Smooth muscle cell (in vitro differentiated cells): ENCODE measurements at regions not wholly inside any gene's neighbourhood (a gene's known extent, or its start where the extent isn't known, plus 50 kb on each side); places are given as distances from the start of the nearest gene placed in this dataset.

Experiments
- DNase-seq: peaks from one replicate; lab custom pipeline; 2025; ENCODE audit not compliant: unreplicated experiment; lab: John Stamatoyannopoulos, UW
- H2AFZ ChIP-seq: fragments of 200-600 bp; sonication (generic); 2 replicates; pipeline ENCODE4 v1.6.0; 2016; ENCODE audit warnings: antibody characterized with exemption, low read depth, mild to moderate bottlenecking
- H3F3A ChIP-seq: fragments of 200-600 bp; sonication (generic); 2 replicates; pipeline ENCODE4 v1.6.0; 2017; ENCODE audit warnings: antibody characterized with exemption, low read depth
- H3K27ac ChIP-seq: fragments of 200-600 bp; sonication (generic); 2 replicates; pipeline ENCODE4 v1.5.1; 2016; ENCODE audit warnings: low read depth, mild to moderate bottlenecking
- H3K27me3 ChIP-seq: fragments of 200-600 bp; sonication (generic); 2 replicates; pipeline ENCODE4 v1.6.1; 2016; ENCODE audit warnings: low read depth, mild to moderate bottlenecking
- H3K36me3 ChIP-seq: fragments of 200-600 bp; sonication (generic); 2 replicates; pipeline ENCODE4 v1.5.1; 2016; ENCODE audit warnings: low read depth
- H3K4me1 ChIP-seq: fragments of 200-600 bp; sonication (generic); 2 replicates; pipeline ENCODE4 v1.5.1; 2016; ENCODE audit warnings: low read depth
- H3K4me2 ChIP-seq: fragments of 200-600 bp; sonication (generic); 2 replicates; pipeline ENCODE4 v1.6.0; 2016; ENCODE audit warnings: mild to moderate bottlenecking
- H3K4me3 ChIP-seq: fragments of 200-600 bp; sonication (generic); 2 replicates; pipeline ENCODE4 v1.5.1; 2016; ENCODE audit warnings: mild to moderate bottlenecking
- H3K79me2 ChIP-seq: fragments of 200-600 bp; sonication (generic); 2 replicates; pipeline ENCODE4 v1.6.0; 2016; ENCODE audit warnings: low read depth, mild to moderate bottlenecking
- H3K9ac ChIP-seq: fragments of 200-600 bp; sonication (generic); 2 replicates; pipeline ENCODE4 v1.6.0; 2016; ENCODE audit warnings: low read depth
- H3K9me3 ChIP-seq: fragments of 200-600 bp; sonication (generic); replicated peaks from 2 replicates; pipeline ENCODE4 v1.5.1; 2016; ENCODE audit warnings: low read depth
- H4K20me1 ChIP-seq: fragments of 200-600 bp; sonication (generic); 2 replicates; pipeline ENCODE4 v1.6.0; 2016; ENCODE audit warnings: low read depth
- WGBS: methylation state at CpG from one replicate; pipeline ENCODE4 v1.1.7; 2016; ENCODE audit warnings: low lambda C conversion rate; 5-methylcytosine and 5-hydroxymethylcytosine counted together
- TF ChIP-seq, protein P1 (sequence below): fragments of 200-600 bp; sonication (generic); IDR thresholded peaks from 2 replicates; pipeline ENCODE4 v1.5.1; 2017; ENCODE audit warnings: borderline replicate concordance, mild to moderate bottlenecking, antibody characterized with exemption; ENCODE audit not compliant: insufficient read depth, poor library complexity, severe bottlenecking

DNA sequence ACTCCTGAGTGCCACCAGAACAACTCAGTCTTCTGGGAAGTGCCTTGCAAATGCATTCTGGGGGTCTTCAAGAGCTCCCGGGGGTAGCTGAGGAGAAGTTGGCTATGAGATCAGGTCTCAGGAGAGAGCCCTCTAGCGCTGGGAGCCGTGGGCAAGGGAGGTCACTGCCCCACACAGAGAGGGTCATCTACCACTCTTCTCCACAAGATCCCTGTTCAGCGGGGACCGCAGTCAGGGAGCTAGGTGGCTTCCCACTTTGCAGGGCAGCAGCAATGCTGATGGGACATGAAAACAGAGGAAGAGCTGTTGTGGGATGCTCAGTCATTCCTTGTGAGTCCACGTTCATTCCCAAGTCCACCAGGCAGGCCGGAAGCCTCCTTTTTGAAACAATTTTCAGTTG, 66.6 kb downstream of the ACKR3 start:
- H3K36me3 ChIP-seq = no peaks in the 10 kb centered on the region
- DNase-seq = no peak
- H3K27me3 ChIP-seq = no peaks in the 10 kb centered on the region
- no peaks in the 10 kb centered on the region for H4K20me1 ChIP-seq
- H3K79me2 ChIP-seq = no peaks in the 10 kb centered on the region
- H3K9ac ChIP-seq = no peak overlapping the region
- no peak overlapping the region for H3K27ac ChIP-seq
- H3K4me3 ChIP-seq = no peak overlapping the region
- no peaks in the 10 kb centered on the region for H3K9me3 ChIP-seq
- H2AFZ ChIP-seq = no peak overlapping the region
- no peak overlapping the region for H3K4me2 ChIP-seq
- over 99% methylated on average over 7 of the region's 7 CpGs for WGBS
- TF ChIP-seq, protein P1, sequence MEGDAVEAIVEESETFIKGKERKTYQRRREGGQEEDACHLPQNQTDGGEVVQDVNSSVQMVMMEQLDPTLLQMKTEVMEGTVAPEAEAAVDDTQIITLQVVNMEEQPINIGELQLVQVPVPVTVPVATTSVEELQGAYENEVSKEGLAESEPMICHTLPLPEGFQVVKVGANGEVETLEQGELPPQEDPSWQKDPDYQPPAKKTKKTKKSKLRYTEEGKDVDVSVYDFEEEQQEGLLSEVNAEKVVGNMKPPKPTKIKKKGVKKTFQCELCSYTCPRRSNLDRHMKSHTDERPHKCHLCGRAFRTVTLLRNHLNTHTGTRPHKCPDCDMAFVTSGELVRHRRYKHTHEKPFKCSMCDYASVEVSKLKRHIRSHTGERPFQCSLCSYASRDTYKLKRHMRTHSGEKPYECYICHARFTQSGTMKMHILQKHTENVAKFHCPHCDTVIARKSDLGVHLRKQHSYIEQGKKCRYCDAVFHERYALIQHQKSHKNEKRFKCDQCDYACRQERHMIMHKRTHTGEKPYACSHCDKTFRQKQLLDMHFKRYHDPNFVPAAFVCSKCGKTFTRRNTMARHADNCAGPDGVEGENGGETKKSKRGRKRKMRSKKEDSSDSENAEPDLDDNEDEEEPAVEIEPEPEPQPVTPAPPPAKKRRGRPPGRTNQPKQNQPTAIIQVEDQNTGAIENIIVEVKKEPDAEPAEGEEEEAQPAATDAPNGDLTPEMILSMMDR = no peak
- peaks cover under 1% of the 10 kb centered on the region for H3F3A ChIP-seq
- H3K4me1 ChIP-seq = peaks cover under 1% of the 10 kb centered on the region

DNA sequence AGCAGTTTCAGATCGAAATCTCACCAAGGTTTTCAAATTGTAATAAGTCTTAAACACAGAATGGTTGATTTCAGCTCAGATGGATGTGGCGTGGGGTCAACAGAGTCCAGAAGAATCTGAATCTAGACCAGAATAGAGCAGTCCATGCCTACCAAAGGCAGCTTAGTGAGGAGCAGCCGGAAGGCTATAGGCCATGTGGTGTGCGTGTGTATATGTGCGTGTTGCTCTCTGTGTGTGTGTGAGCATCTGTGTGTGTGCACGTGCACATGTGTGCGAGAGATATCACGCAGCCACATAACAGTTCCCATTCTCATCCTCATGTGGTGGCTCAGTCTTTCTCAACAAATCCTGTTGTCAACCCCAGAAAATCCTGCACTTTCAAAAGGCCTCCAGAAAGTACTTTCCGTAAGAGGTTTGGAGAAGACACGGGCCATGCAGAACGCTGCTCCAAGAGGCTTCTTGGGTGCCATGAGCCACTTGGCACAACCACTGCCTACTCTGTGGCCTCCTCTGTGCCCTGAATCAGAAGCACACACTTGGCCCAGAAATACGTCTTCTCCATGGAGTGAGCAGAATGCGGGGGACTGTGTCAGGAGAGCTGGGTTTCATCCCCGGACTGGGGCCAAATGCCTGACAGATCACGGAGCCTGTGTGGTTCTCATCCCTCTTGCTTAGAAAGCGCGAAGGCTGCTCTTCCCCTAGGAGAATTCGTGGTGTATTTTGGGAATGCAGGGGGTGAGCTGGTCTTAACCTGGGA, 67.3 kb downstream of the ACKR3 start:
- Histone ChIP-seq H4K20me1 (no peaks in the 10 kb centered on the region), H3K9me3 (no peaks in the 10 kb centered on the region), H3K27ac (no peak overlapping the region), H3K4me3 (no peak overlapping the region), H3F3A (no peaks in the 10 kb centered on the region), H3K9ac (no peak overlapping the region), H3K36me3 (no peaks in the 10 kb centered on the region), H3K79me2 (no peaks in the 10 kb centered on the region), H3K4me2 (no peak overlapping the region), H3K4me1 (no peaks in the 10 kb centered on the region), H2AFZ (no peak overlapping the region), H3K27me3 (no peaks in the 10 kb centered on the region)
- TF ChIP-seq, protein P1 = no peak
- WGBS = 90% methylated on average over 18 of the region's 18 CpGs
- DNase-seq = no peak

DNA sequence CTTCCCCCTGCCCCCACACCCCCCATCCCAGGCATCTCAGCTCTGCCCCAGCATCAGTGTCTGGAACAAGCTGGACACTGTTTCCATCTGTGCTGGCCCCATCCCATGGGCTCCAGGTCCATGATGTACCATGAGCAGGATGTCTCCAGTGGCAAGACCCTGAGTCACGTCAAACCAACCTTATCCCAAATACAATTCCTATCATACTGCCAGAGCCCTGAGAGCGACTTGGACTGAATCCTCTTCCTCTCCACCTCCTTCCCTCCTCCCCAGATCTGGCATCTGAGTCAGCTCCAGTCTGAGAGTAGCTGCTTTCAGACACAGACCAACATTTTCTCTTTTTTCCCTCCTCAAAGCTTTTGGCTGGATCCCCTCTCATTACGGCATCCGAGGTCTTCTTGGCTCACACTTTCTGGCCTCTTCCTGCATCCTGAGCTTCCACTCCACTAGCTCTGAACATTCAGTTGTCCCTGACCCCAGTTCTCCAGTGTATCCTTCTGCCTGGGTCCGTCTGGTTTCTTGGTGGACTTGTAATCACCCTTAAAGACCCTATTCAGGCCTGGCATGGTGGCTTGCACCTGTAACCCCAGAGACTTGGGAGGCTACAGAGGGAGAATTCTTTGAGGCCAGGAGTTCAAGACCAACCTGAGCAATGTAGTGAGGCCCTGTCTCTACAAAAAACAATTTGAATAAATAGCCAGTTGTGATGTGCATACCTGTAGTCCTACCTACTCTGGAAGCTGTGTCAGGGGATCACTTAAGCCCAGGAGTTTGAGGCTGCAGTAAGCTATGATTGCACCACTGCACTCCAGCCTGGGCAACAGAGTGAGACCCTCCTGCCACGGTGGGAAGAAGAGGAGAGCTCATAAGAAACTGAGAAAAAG, 68.3 kb downstream of the ACKR3 start:
- H3K36me3 ChIP-seq = no peaks in the 10 kb centered on the region
- H3K27me3 ChIP-seq = no peaks in the 10 kb centered on the region
- H3K4me2 ChIP-seq = no peak overlapping the region
- H2AFZ ChIP-seq = no peak overlapping the region
- H3K9ac ChIP-seq = no peak overlapping the region
- TF ChIP-seq, protein P1 = no peak
- no peaks in the 10 kb centered on the region for H3K4me1 ChIP-seq
- no peak overlapping the region for H3K4me3 ChIP-seq
- no peak for DNase-seq
- H3K79me2 ChIP-seq = no peaks in the 10 kb centered on the region
- H3F3A ChIP-seq = no peaks in the 10 kb centered on the region
- no peaks in the 10 kb centered on the region for H3K9me3 ChIP-seq
- WGBS = 33% methylated on average over 6 of the region's 6 CpGs
- H3K27ac ChIP-seq = no peak overlapping the region
- no peaks in the 10 kb centered on the region for H4K20me1 ChIP-seq
